ENCODE measurements at regions not wholly inside any gene's neighbourhood (a gene's known extent, or its start where the extent isn't known, plus 50 kb on each side); places are given as distances from the start of the nearest gene placed in this dataset.
A peak's percentile ranks its signal among the peaks of the same experiment; 100 is the strongest.

DNA sequence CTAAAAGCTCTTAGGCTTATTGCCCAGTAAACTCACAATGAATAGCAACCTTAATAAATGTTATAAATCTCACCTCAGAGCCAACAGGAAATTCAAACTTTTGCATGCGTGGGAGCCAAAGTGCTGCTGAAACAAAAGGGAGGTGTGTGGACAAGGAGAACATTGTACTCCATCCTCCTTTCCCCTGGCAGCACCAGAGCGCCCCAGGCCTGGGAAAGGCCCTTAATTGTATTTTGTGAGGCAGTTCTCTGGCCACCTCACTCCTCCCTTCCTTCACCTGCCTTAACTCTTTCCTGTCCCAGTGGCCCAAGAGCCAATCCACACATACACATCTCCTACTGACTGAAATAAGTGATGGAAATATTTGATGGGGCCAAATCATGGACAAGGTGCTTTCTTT lies 648.5 kb downstream of the LMO4 start:
- H2AFZ ChIP-seq (ENCODE audit: low read depth, low read length): no peak overlapping the region
- H3K27ac ChIP-seq (ENCODE audit: low read length, poor library complexity, severe bottlenecking): no peak overlapping the region
- no peak overlapping the region for H2BK5ac ChIP-seq (ENCODE audit: low read depth, low read length, poor library complexity, severe bottlenecking)
- H4K8ac ChIP-seq (ENCODE audit: low read length): no peak overlapping the region
- no peak overlapping the region for H2BK15ac ChIP-seq (ENCODE audit: low read depth, poor library complexity, severe bottlenecking)
- no peak for DNase-seq
- 100% methylated on average over 1 of the region's 2 CpGs for WGBS
- no peak overlapping the region for H2BK12ac ChIP-seq (ENCODE audit: low read length in 2 of 2)
- no peak overlapping the region for H4K91ac ChIP-seq (ENCODE audit: low read length)
- no peaks in the 10 kb centered on the region for H3K27me3 ChIP-seq (ENCODE audit: control insufficient read depth in 1 of 2, insufficient read depth in 1 of 2, low read length in 2 of 2)
- H2BK120ac ChIP-seq (ENCODE audit: low read depth, low read length): no peak overlapping the region
- no peaks in the 10 kb centered on the region for H3K9me3 ChIP-seq (ENCODE audit: control insufficient read depth, low read length)
- H3K18ac ChIP-seq (ENCODE audit: low read depth in 1 of 2, low read length in 2 of 2): no peak overlapping the region
- no peaks in the 10 kb centered on the region for H3K79me1 ChIP-seq (replicated peaks; ENCODE audit: low read length, poor library complexity, severe bottlenecking)
- H3K23ac ChIP-seq (ENCODE audit: low read length in 2 of 2): no peak overlapping the region
- H3K9ac ChIP-seq (ENCODE audit: low read length): no peak overlapping the region
- H3K4me3 ChIP-seq (ENCODE audit: insufficient read depth in 1 of 2, low read depth in 1 of 2, low read length in 2 of 2): no peak overlapping the region
- no peak overlapping the region for H3K14ac ChIP-seq (ENCODE audit: low read length in 2 of 2)
- no peak overlapping the region for H3K4me2 ChIP-seq (ENCODE audit: low read length, poor library complexity, severe bottlenecking)
- no peaks in the 10 kb centered on the region for H3K4me1 ChIP-seq (ENCODE audit: control insufficient read depth, insufficient read depth, low read depth, low read length)
- H3K36me3 ChIP-seq (ENCODE audit: control insufficient read depth in 1 of 2, insufficient read depth in 2 of 2, low read depth in 1 of 2, low read length in 2 of 2): no peaks in the 10 kb centered on the region
- H2AK5ac ChIP-seq (ENCODE audit: low read length, severe bottlenecking): no peak overlapping the region
- no peak overlapping the region for H3K4ac ChIP-seq (ENCODE audit: low read depth in 1 of 2, low read length in 2 of 2)

DNA sequence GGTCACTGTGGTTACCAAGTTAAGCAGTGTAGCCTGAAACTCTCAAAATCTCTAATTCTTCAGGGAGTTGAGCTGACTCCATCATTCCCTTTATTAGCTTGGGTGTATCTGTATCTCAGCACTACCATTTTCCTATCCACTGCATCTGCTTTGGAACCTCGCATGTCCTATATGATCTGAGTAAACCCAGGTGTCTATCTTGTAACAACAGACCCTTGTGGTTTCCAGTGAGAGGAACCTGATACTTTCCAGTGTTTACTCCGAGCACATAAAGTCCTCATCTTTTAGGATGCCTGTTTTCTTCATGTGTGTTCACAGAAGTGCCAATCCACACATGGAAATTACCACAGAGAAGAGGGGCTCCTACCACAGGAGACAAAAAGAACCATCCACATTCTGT lies 650.4 kb downstream of the LMO4 start:
- no peak overlapping the region for H2BK120ac ChIP-seq (ENCODE audit: low read depth, low read length)
- H3K36me3 ChIP-seq (ENCODE audit: control insufficient read depth in 1 of 2, insufficient read depth in 2 of 2, low read depth in 1 of 2, low read length in 2 of 2): no peaks in the 10 kb centered on the region
- no peak overlapping the region for H3K18ac ChIP-seq (ENCODE audit: low read depth in 1 of 2, low read length in 2 of 2)
- H2BK12ac ChIP-seq (ENCODE audit: low read length in 2 of 2): no peak overlapping the region
- H3K4me2 ChIP-seq (ENCODE audit: low read length, poor library complexity, severe bottlenecking): no peak overlapping the region
- H2AK5ac ChIP-seq (ENCODE audit: low read length, severe bottlenecking): no peak overlapping the region
- H2BK15ac ChIP-seq (ENCODE audit: low read depth, poor library complexity, severe bottlenecking): no peak overlapping the region
- no peak overlapping the region for H3K23ac ChIP-seq (ENCODE audit: low read length in 2 of 2)
- H3K9me3 ChIP-seq (ENCODE audit: control insufficient read depth, low read length): no peaks in the 10 kb centered on the region
- H3K9ac ChIP-seq (ENCODE audit: low read length): no peak overlapping the region
- H3K4ac ChIP-seq (ENCODE audit: low read depth in 1 of 2, low read length in 2 of 2): no peak overlapping the region
- H3K14ac ChIP-seq (ENCODE audit: low read length in 2 of 2): no peak overlapping the region
- H3K4me1 ChIP-seq (ENCODE audit: control insufficient read depth, insufficient read depth, low read depth, low read length): no peaks in the 10 kb centered on the region
- H3K27ac ChIP-seq (ENCODE audit: low read length, poor library complexity, severe bottlenecking): no peak overlapping the region
- no peak overlapping the region for H2BK5ac ChIP-seq (ENCODE audit: low read depth, low read length, poor library complexity, severe bottlenecking)
- 83% methylated on average over 2 of the region's 2 CpGs for WGBS
- H3K4me3 ChIP-seq (ENCODE audit: insufficient read depth in 1 of 2, low read depth in 1 of 2, low read length in 2 of 2): no peak overlapping the region
- no peak for DNase-seq
- H2AFZ ChIP-seq (ENCODE audit: low read depth, low read length): no peak overlapping the region
- no peaks in the 10 kb centered on the region for H3K79me1 ChIP-seq (replicated peaks; ENCODE audit: low read length, poor library complexity, severe bottlenecking)
- no peak overlapping the region for H4K8ac ChIP-seq (ENCODE audit: low read length)
- no peaks in the 10 kb centered on the region for H3K27me3 ChIP-seq (ENCODE audit: control insufficient read depth in 1 of 2, insufficient read depth in 1 of 2, low read length in 2 of 2)
- H4K91ac ChIP-seq (ENCODE audit: low read length): no peak overlapping the region

- H3K27ac ChIP-seq (ENCODE audit: low read length, poor library complexity, severe bottlenecking): no peak overlapping the region
Observed at GRCh38 chr1:87980494-87980893, 651.8 kb downstream of the LMO4 start.

DNA sequence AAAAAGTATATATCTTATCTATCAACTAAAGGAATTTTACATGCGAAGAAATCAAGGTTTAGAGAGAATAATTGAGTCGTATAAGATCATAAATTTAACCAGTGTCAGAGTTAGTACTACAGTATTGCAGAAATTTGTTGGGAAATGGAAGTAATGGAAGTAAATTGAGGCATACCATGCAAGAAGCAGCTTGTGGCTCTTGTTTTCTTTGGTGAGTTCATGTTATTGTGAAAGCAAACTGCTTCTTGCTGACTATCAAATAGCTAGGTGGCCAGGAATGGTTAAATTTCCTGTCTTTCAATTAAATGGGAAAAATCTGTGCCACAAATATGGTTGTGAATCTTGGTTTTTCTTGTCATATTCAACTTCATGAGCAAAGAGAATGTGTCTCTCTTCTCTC lies 652.7 kb downstream of the LMO4 start:
- Histone ChIP-seq H3K4me3 (ENCODE audit: insufficient read depth in 1 of 2, low read depth in 1 of 2, low read length in 2 of 2) (no peak overlapping the region), H2AFZ (ENCODE audit: low read depth, low read length) (no peak overlapping the region), H3K4me2 (ENCODE audit: low read length, poor library complexity, severe bottlenecking) (no peak overlapping the region), H3K79me1 (replicated peaks; ENCODE audit: low read length, poor library complexity, severe bottlenecking) (no peaks in the 10 kb centered on the region), H4K8ac (ENCODE audit: low read length) (no peak overlapping the region), H3K27me3 (ENCODE audit: control insufficient read depth in 1 of 2, insufficient read depth in 1 of 2, low read length in 2 of 2) (no peaks in the 10 kb centered on the region), H4K91ac (ENCODE audit: low read length) (no peak overlapping the region), H2BK12ac (ENCODE audit: low read length in 2 of 2) (no peak overlapping the region), H2AK5ac (ENCODE audit: low read length, severe bottlenecking) (no peak overlapping the region), H3K23ac (ENCODE audit: low read length in 2 of 2) (no peak overlapping the region), H3K4ac (ENCODE audit: low read depth in 1 of 2, low read length in 2 of 2) (no peak overlapping the region), H2BK15ac (ENCODE audit: low read depth, poor library complexity, severe bottlenecking) (no peak overlapping the region), H2BK5ac (ENCODE audit: low read depth, low read length, poor library complexity, severe bottlenecking) (no peak overlapping the region), H2BK120ac (ENCODE audit: low read depth, low read length) (no peak overlapping the region), H3K9ac (ENCODE audit: low read length) (no peak overlapping the region), H3K14ac (ENCODE audit: low read length in 2 of 2) (no peak overlapping the region), H3K36me3 (ENCODE audit: control insufficient read depth in 1 of 2, insufficient read depth in 2 of 2, low read depth in 1 of 2, low read length in 2 of 2) (no peaks in the 10 kb centered on the region), H3K18ac (ENCODE audit: low read depth in 1 of 2, low read length in 2 of 2) (no peak overlapping the region), H3K27ac (ENCODE audit: low read length, poor library complexity, severe bottlenecking) (no peak overlapping the region), H3K4me1 (ENCODE audit: control insufficient read depth, insufficient read depth, low read depth, low read length) (no peaks in the 10 kb centered on the region), H3K9me3 (ENCODE audit: control insufficient read depth, low read length) (no peaks in the 10 kb centered on the region)
- no peak for DNase-seq
- WGBS: 91% methylated on average over 2 of the region's 2 CpGs

More at GRCh38 chr1:87980494-87980893, 651.8 kb downstream of the LMO4 start:
- Histone ChIP-seq H2BK120ac (ENCODE audit: low read depth, low read length) (no peak overlapping the region), H2AK5ac (ENCODE audit: low read length, severe bottlenecking) (no peak overlapping the region), H3K14ac (ENCODE audit: low read length in 2 of 2) (peak overlapping the region in 1 of 2 experiments; percentile 1), H2BK12ac (ENCODE audit: low read length in 2 of 2) (no peak overlapping the region), H2BK15ac (ENCODE audit: low read depth, poor library complexity, severe bottlenecking) (no peak overlapping the region), H2AFZ (ENCODE audit: low read depth, low read length) (no peak overlapping the region), H3K27me3 (ENCODE audit: control insufficient read depth in 1 of 2, insufficient read depth in 1 of 2, low read length in 2 of 2) (no peaks in the 10 kb centered on the region), H4K91ac (ENCODE audit: low read length) (no peak overlapping the region), H3K23ac (ENCODE audit: low read length in 2 of 2) (no peak overlapping the region), H2BK5ac (ENCODE audit: low read depth, low read length, poor library complexity, severe bottlenecking) (no peak overlapping the region), H3K79me1 (replicated peaks; ENCODE audit: low read length, poor library complexity, severe bottlenecking) (no peaks in the 10 kb centered on the region), H3K36me3 (ENCODE audit: control insufficient read depth in 1 of 2, insufficient read depth in 2 of 2, low read depth in 1 of 2, low read length in 2 of 2) (no peaks in the 10 kb centered on the region), H3K4me1 (ENCODE audit: control insufficient read depth, insufficient read depth, low read depth, low read length) (no peaks in the 10 kb centered on the region), H3K9me3 (ENCODE audit: control insufficient read depth, low read length) (no peaks in the 10 kb centered on the region), H3K4me2 (ENCODE audit: low read length, poor library complexity, severe bottlenecking) (no peak overlapping the region), H3K4me3 (ENCODE audit: insufficient read depth in 1 of 2, low read depth in 1 of 2, low read length in 2 of 2) (no peak overlapping the region), H4K8ac (ENCODE audit: low read length) (no peak overlapping the region), H3K18ac (ENCODE audit: low read depth in 1 of 2, low read length in 2 of 2) (no peak overlapping the region), H3K4ac (ENCODE audit: low read depth in 1 of 2, low read length in 2 of 2) (no peak overlapping the region), H3K9ac (ENCODE audit: low read length) (no peak overlapping the region)
- DNase-seq: no peak
- WGBS: 78% methylated on average over 3 of the region's 3 CpGs
